HL-60 (cell line): ENCODE measurements at regions not wholly inside any gene's neighbourhood (a gene's known extent, or its start where the extent isn't known, plus 50 kb on each side); places are given as distances from the start of the nearest gene placed in this dataset.

Source experiments
- DNase-seq, 2 experiments: peaks; one replicate each; pipeline ENCODE4 v3.0.0-alpha.2; 2010 to 2020; ENCODE audit warnings: low read depth in 1 of 2, low spot score in 1 of 2
- H3K27ac ChIP-seq: fragments of 250-450 bp; sonication (Bioruptor Pico); replicated peaks from 2 replicates; pipeline ENCODE4 v1.5.1; 2020; ENCODE audit warnings: mild to moderate bottlenecking, moderate library complexity
- H3K27me3 ChIP-seq: fragments of 250-450 bp; sonication (Bioruptor Pico); 2 replicates; pipeline ENCODE4 v1.5.1; 2021; ENCODE audit warnings: mild to moderate bottlenecking, moderate library complexity; ENCODE audit not compliant: insufficient read depth, poor library complexity, severe bottlenecking
- H3K4me3 ChIP-seq: replicated peaks from 2 replicates; pipeline ENCODE4 v1.5.1; 2011; ENCODE audit warnings: mild to moderate bottlenecking, control low read depth, low read length; ENCODE audit not compliant: insufficient read depth
- GABPA ChIP-seq: IDR thresholded peaks from 2 replicates; pipeline ENCODE4 v1.6.1; 2012; ENCODE audit warnings: low read depth
- POLR2AphosphoS5 ChIP-seq: IDR thresholded peaks from 2 replicates; pipeline ENCODE4 v1.6.1; 2012; ENCODE audit warnings: low read depth
- SPI1 ChIP-seq: IDR thresholded peaks from 2 replicates; pipeline ENCODE4 v1.6.1; 2012; ENCODE audit warnings: low read depth, mild to moderate bottlenecking, borderline replicate concordance
- TF ChIP-seq, protein P1 (sequence below): IDR thresholded peaks from 2 replicates; pipeline ENCODE4 v1.6.1; 2012; ENCODE audit warnings: low read depth; ENCODE audit not compliant: insufficient replicate concordance
- TF ChIP-seq, protein P2 (sequence below): IDR thresholded peaks from one replicate; pipeline ENCODE4 v1.5.1; 2011; ENCODE audit warnings: low read length, control low read depth, inconsistent platforms; ENCODE audit not compliant: insufficient read depth

DNA sequence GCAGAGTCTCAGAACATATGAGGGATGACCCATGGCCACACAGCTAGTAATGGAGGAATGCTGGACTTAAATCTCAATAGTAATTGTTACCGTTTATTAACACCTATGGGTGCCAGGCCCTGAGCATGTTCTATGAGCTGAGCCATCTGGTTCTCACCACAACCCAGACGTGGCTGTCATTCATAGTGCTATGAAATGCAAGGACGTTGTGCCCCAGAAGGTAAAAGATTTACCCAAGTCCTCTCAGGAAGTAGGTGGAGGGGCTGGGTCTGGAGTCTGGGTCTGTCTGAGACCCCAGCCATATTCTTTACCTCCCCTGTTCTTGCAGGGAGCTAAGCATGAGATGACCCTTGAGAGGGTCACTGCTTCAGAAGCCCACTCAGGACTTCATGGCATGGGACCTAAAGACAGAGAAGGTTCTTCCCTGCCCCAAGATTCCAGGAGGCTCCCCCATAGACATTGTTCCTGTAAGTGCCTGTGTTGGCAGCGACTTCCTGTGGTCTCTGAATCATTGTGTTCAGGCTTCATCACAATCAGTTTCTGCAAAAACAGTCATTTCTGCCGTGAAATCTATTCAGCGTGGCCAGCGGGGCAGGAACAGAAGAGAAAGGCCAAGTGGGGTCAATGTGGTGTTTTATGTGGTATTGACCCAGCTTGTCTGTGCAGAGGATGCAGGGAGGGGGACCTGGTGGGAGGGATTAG, 475.4 kb downstream of the PTPRU start:
- H3K27me3 ChIP-seq = no peaks in the 10 kb centered on the region

GRCh38 chr1:29709704-29710280, 473.5 kb downstream of the PTPRU start:
- Histone ChIP-seq H3K4me3 (no peak overlapping the region), H3K27me3 (no peaks in the 10 kb centered on the region), H3K27ac (no peak overlapping the region)
- no peak for DNase-seq
- TF ChIP-seq SPI1 (no peak), POLR2AphosphoS5 (no peak), GABPA (no peak)
- TF ChIP-seq, protein P1, sequence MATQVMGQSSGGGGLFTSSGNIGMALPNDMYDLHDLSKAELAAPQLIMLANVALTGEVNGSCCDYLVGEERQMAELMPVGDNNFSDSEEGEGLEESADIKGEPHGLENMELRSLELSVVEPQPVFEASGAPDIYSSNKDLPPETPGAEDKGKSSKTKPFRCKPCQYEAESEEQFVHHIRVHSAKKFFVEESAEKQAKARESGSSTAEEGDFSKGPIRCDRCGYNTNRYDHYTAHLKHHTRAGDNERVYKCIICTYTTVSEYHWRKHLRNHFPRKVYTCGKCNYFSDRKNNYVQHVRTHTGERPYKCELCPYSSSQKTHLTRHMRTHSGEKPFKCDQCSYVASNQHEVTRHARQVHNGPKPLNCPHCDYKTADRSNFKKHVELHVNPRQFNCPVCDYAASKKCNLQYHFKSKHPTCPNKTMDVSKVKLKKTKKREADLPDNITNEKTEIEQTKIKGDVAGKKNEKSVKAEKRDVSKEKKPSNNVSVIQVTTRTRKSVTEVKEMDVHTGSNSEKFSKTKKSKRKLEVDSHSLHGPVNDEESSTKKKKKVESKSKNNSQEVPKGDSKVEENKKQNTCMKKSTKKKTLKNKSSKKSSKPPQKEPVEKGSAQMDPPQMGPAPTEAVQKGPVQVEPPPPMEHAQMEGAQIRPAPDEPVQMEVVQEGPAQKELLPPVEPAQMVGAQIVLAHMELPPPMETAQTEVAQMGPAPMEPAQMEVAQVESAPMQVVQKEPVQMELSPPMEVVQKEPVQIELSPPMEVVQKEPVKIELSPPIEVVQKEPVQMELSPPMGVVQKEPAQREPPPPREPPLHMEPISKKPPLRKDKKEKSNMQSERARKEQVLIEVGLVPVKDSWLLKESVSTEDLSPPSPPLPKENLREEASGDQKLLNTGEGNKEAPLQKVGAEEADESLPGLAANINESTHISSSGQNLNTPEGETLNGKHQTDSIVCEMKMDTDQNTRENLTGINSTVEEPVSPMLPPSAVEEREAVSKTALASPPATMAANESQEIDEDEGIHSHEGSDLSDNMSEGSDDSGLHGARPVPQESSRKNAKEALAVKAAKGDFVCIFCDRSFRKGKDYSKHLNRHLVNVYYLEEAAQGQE = no peak
- TF ChIP-seq, protein P2, sequence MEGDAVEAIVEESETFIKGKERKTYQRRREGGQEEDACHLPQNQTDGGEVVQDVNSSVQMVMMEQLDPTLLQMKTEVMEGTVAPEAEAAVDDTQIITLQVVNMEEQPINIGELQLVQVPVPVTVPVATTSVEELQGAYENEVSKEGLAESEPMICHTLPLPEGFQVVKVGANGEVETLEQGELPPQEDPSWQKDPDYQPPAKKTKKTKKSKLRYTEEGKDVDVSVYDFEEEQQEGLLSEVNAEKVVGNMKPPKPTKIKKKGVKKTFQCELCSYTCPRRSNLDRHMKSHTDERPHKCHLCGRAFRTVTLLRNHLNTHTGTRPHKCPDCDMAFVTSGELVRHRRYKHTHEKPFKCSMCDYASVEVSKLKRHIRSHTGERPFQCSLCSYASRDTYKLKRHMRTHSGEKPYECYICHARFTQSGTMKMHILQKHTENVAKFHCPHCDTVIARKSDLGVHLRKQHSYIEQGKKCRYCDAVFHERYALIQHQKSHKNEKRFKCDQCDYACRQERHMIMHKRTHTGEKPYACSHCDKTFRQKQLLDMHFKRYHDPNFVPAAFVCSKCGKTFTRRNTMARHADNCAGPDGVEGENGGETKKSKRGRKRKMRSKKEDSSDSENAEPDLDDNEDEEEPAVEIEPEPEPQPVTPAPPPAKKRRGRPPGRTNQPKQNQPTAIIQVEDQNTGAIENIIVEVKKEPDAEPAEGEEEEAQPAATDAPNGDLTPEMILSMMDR = no peak

More for the DNA sequence above, 475.4 kb downstream of the PTPRU start:
- H3K27ac ChIP-seq = no peak overlapping the region
- TF ChIP-seq, protein P1 = no peak
- TF ChIP-seq, protein P2 = no peak
- TF ChIP-seq SPI1 (no peak), GABPA (no peak), POLR2AphosphoS5 (no peak)
- DNase-seq = no peak
- no peak overlapping the region for H3K4me3 ChIP-seq

DNA sequence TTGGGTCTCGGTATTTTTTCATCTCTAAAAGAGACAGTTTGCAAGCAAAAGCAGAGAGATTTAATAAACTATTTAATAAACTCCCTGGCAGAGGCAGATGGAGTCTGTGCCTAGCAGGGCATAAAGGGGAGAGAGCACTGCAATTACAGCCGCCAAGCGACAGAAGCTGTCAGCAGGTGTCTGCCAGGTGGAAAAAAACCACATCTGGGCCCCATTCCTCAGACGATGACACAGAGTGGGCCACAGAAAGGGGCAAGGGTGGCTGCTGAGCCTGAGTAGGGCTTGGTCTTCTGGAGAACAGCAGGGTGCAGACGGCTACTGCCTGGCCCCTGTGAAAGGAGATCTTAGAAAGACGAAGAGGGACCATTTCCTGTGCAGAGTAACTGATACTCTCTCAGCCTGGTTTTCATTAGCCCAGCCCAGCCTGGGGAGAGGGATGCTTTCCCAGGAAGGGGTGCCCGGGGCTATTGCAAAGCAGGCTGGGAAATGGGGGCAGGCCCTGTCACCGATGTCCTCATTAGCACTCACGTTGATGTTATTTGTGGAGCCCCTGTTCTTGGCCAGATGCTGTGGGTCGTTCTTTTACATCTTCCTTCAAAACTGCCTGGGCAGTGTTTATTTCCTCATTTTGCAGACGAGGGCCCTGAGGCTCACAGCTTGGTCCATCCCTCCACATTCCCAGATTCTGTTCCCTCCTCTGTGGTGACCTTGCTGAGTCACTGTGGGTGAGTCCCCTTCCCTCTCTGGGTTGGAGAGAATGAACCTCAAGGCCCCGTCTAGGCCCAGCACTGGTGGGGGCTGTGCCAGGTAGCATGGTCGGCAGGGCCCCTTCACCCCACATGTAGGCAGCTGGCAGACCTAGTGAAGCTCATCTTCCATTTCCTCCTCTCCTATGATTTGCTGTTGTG, 472.7 kb downstream of the PTPRU start:
- TF ChIP-seq, protein P2 = no peak
- TF ChIP-seq, protein P1 = no peak
- no peak for TF ChIP-seq GABPA
- no peak for TF ChIP-seq POLR2AphosphoS5
- TF ChIP-seq SPI1 = no peak
- DNase-seq = no peak
- Histone ChIP-seq H3K27ac (no peak overlapping the region), H3K4me3 (no peak overlapping the region), H3K27me3 (no peaks in the 10 kb centered on the region)
